Suprapubic skin (tissue), 4 donors: ENCODE measurements at regions not wholly inside any gene's neighbourhood (a gene's known extent, or its start where the extent isn't known, plus 50 kb on each side); places are given as distances from the start of the nearest gene placed in this dataset.

ENCODE experiments used
- DNase-seq, 2 donors: peaks; one replicate each; pipeline ENCODE4 v3.0.0-alpha.2; 2019; ENCODE audit warnings: low spot score in 2 of 2
- H3K27ac ChIP-seq: fragments of 200-600 bp; sonication (generic); one replicate; pipeline ENCODE4 v1.5.1; 2019
- H3K27me3 ChIP-seq: fragments of 200-600 bp; sonication (generic); one replicate; pipeline ENCODE4 v1.5.1; 2019
- H3K36me3 ChIP-seq: fragments of 200-600 bp; sonication (generic); one replicate; pipeline ENCODE4 v1.5.1; 2019
- H3K4me1 ChIP-seq: fragments of 200-600 bp; sonication (generic); one replicate; pipeline ENCODE4 v1.5.1; 2019
- H3K4me3 ChIP-seq: fragments of 200-600 bp; sonication (generic); one replicate; pipeline ENCODE4 v1.5.1; 2019; ENCODE audit warnings: mild to moderate bottlenecking
- H3K9me3 ChIP-seq: fragments of 200-600 bp; sonication (generic); one replicate; pipeline ENCODE4 v1.5.1; 2019
- CTCF ChIP-seq, 2 donors: fragments of 200-600 bp in 1 of 2; fragments of 450-650 bp in 1 of 2; sonication (generic) in 1 of 2; IDR thresholded peaks; one replicate each; pipeline ENCODE4 v1.5.1; 2016 to 2019; ENCODE audit warnings: antibody characterized with exemption in 2 of 2, mild to moderate bottlenecking in 1 of 2, moderate library complexity in 1 of 2
- EP300 ChIP-seq: sonication (generic); formaldehyde crosslinking; IDR thresholded peaks from one replicate; pipeline ENCODE4 v1.6.1; 2017; ENCODE audit warnings: antibody characterized with exemption
- POLR2A ChIP-seq, 2 donors: fragments of 450-650 bp; IDR thresholded peaks; one replicate each; pipeline ENCODE4 v1.6.1; 2017; ENCODE audit warnings: antibody characterized with exemption in 2 of 2, mild to moderate bottlenecking in 2 of 2, moderate library complexity in 2 of 2
- POLR2AphosphoS5 ChIP-seq, 3 donors: sonication (generic); formaldehyde crosslinking; IDR thresholded peaks; one replicate each; pipeline ENCODE4 v1.6.1; 2017; ENCODE audit warnings: antibody characterized with exemption in 3 of 3
- WGBS: methylation state at CpG from one replicate; pipeline ENCODE4 v1.1.5; 2018; 5-methylcytosine and 5-hydroxymethylcytosine counted together

- TF ChIP-seq CTCF (IDR thresholded peaks at IDR 0.05) (peak; percentile 75 to 85), EP300 (no peak)
- WGBS: 8% methylated on average over 11 of the region's 13 CpGs
- Histone ChIP-seq H3K4me1 (no peaks in the 10 kb centered on the region), H3K27ac (no peak overlapping the region), H3K36me3 (no peaks in the 10 kb centered on the region), H3K9me3 (no peaks in the 10 kb centered on the region), H3K27me3 (peaks cover 7% of the 10 kb centered on the region), H3K4me3 (no peak overlapping the region)
- DNase-seq: peak; percentile 84 to 88
Observed at GRCh38 chr22:19629720-19630419, 84.4 kb upstream of the SEPTIN5 start.

GRCh38 chr22:19630614-19631013 is 83.7 kb upstream of the SEPTIN5 start:
- Histone ChIP-seq H3K9me3 (no peaks in the 10 kb centered on the region), H3K36me3 (no peaks in the 10 kb centered on the region), H3K27me3 (peaks cover 7% of the 10 kb centered on the region), H3K27ac (no peak overlapping the region), H3K4me1 (no peaks in the 10 kb centered on the region), H3K4me3 (no peak overlapping the region)
- WGBS: 81% methylated on average over 5 of the region's 5 CpGs
- DNase-seq: no peak
- TF ChIP-seq CTCF (IDR thresholded peaks at IDR 0.05): no peak

GRCh38 chr22:19631899-19632667 is 82.2 kb upstream of the SEPTIN5 start:
- WGBS: 62% methylated on average over 18 of the region's 19 CpGs

GRCh38 chr22:19632668-19633148 is 81.6 kb upstream of the SEPTIN5 start:
- 62% methylated on average over 12 of the region's 17 CpGs for WGBS
- H3K9me3 ChIP-seq: no peaks in the 10 kb centered on the region
- H3K4me1 ChIP-seq: no peaks in the 10 kb centered on the region
- peak in 1 of 2 donors; percentile 44 for DNase-seq
- H3K4me3 ChIP-seq: no peak overlapping the region
- no peak overlapping the region for H3K27ac ChIP-seq
- H3K36me3 ChIP-seq: no peaks in the 10 kb centered on the region
- peaks cover 7% of the 10 kb centered on the region for H3K27me3 ChIP-seq
- no peak for TF ChIP-seq EP300
- TF ChIP-seq POLR2AphosphoS5 (IDR thresholded peaks at IDR 0.05): no peak
- TF ChIP-seq POLR2A (IDR thresholded peaks at IDR 0.05): no peak
- TF ChIP-seq CTCF (IDR thresholded peaks at IDR 0.05): no peak

More at GRCh38 chr22:19631899-19632667, 82.2 kb upstream of the SEPTIN5 start:
- Histone ChIP-seq H3K4me1 (no peaks in the 10 kb centered on the region), H3K27ac (no peak overlapping the region), H3K27me3 (peaks cover 7% of the 10 kb centered on the region), H3K36me3 (no peaks in the 10 kb centered on the region), H3K4me3 (no peak overlapping the region), H3K9me3 (no peaks in the 10 kb centered on the region)
- DNase-seq: peak in 1 of 2 donors; percentile 24
- TF ChIP-seq POLR2A (IDR thresholded peaks at IDR 0.05): no peak
- TF ChIP-seq CTCF (IDR thresholded peaks at IDR 0.05): peak in 1 of 2 donors; percentile 24

GRCh38 chr22:19634226-19634975 is 79.9 kb upstream of the SEPTIN5 start:
- peaks cover 7% of the 10 kb centered on the region for H3K27me3 ChIP-seq
- no peaks in the 10 kb centered on the region for H3K36me3 ChIP-seq
- 82% methylated on average over 23 of the region's 23 CpGs for WGBS
- no peak overlapping the region for H3K4me3 ChIP-seq
- TF ChIP-seq POLR2A (IDR thresholded peaks at IDR 0.05): no peak
- TF ChIP-seq POLR2AphosphoS5 (IDR thresholded peaks at IDR 0.05): no peak
- no peak for TF ChIP-seq EP300
- TF ChIP-seq CTCF (IDR thresholded peaks at IDR 0.05): no peak
- DNase-seq: peak; percentile 30 to 67
- H3K4me1 ChIP-seq: no peaks in the 10 kb centered on the region
- no peaks in the 10 kb centered on the region for H3K9me3 ChIP-seq
- no peak overlapping the region for H3K27ac ChIP-seq
